PFSK-1 (cell line): ENCODE measurements at regions not wholly inside any gene's neighbourhood (a gene's known extent, or its start where the extent isn't known, plus 50 kb on each side); places are given as distances from the start of the nearest gene placed in this dataset.

Experiments
- FOXP2 ChIP-seq: optimal IDR thresholded peaks from 2 replicates; pipeline ENCODE3; 2011; ENCODE audit warnings: borderline replicate concordance, control low read depth, inconsistent platforms; ENCODE audit not compliant: insufficient read depth; ENCODE audit errors: extremely low read length, extremely low read depth
- POLR2AphosphoS5 ChIP-seq: IDR thresholded peaks from 2 replicates; pipeline ENCODE4 v1.6.1; 2012; ENCODE audit warnings: low read depth, mild to moderate bottlenecking, control low read depth, low read length, moderate library complexity
- REST ChIP-seq, 2 experiments: IDR thresholded peaks; 2 replicates each; pipeline versions ENCODE4 v1.6.1 to v1.8.0; 2011 to 2012; ENCODE audit warnings: low read depth in 2 of 2, low read length in 2 of 2, control low read depth in 1 of 2, inconsistent platforms in 1 of 2, mild to moderate bottlenecking in 1 of 2, moderate library complexity in 1 of 2; ENCODE audit not compliant: insufficient read depth in 1 of 2
- SIN3A ChIP-seq: IDR thresholded peaks from 2 replicates; pipeline ENCODE4 v1.6.1; 2012; ENCODE audit warnings: mild to moderate bottlenecking, low read length, moderate library complexity, borderline replicate concordance; ENCODE audit not compliant: insufficient read depth
- TAF1 ChIP-seq: IDR thresholded peaks from 2 replicates; pipeline ENCODE4 v1.6.1; 2012; ENCODE audit warnings: low read length, control low read depth, borderline replicate concordance; ENCODE audit not compliant: insufficient read depth

DNA sequence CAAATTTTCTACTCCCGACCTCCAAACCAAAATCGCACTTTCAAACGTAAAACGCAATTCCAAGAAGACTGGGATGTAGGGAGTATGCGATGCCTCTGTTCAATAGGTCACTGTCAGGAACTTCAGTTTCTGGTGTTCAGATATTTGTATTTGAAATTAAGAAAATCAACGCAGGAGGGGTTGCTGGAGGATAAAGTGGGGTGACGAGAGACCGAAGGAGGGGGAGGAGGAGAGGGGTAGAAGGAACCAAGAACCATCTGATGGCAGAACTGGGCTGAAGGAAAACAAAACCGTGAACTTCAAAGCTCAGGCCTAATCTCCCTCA, 293.8 kb upstream of the NFE2L3 start:
- TF ChIP-seq TAF1 (no peak), REST (IDR thresholded peaks at IDR 0.05; ENCODE audit: insufficient read depth in 1 of 2, low read depth in 2 of 2, low read length in 2 of 2) (no peak), FOXP2 (no peak), POLR2AphosphoS5 (no peak), SIN3A (no peak)

- no peak for TF ChIP-seq FOXP2
- no peak for TF ChIP-seq POLR2AphosphoS5
- no peak for TF ChIP-seq TAF1
- no peak for TF ChIP-seq REST (IDR thresholded peaks at IDR 0.05; ENCODE audit: insufficient read depth in 1 of 2, low read depth in 2 of 2, low read length in 2 of 2)
- TF ChIP-seq SIN3A = no peak
Measured at GRCh38 chr7:25858525-25859411, 293.2 kb upstream of the NFE2L3 start.

- no peak for TF ChIP-seq TAF1
- TF ChIP-seq SIN3A = no peak
- no peak for TF ChIP-seq REST (IDR thresholded peaks at IDR 0.05; ENCODE audit: insufficient read depth in 1 of 2, low read depth in 2 of 2, low read length in 2 of 2)
- TF ChIP-seq FOXP2 = no peak
- TF ChIP-seq POLR2AphosphoS5 = no peak
Measured at GRCh38 chr7:25859412-25860274, 292.4 kb upstream of the NFE2L3 start.

- no peak for TF ChIP-seq TAF1
- no peak for TF ChIP-seq POLR2AphosphoS5
- TF ChIP-seq FOXP2 = no peak
- TF ChIP-seq REST (IDR thresholded peaks at IDR 0.05; ENCODE audit: insufficient read depth in 1 of 2, low read depth in 2 of 2, low read length in 2 of 2) = no peak
- no peak for TF ChIP-seq SIN3A
Measured at GRCh38 chr7:25860275-25861163, 291.5 kb upstream of the NFE2L3 start.
